ENCODE measurements at regions not wholly inside any gene's neighbourhood (a gene's known extent, or its start where the extent isn't known, plus 50 kb on each side); places are given as distances from the start of the nearest gene placed in this dataset.

DNA sequence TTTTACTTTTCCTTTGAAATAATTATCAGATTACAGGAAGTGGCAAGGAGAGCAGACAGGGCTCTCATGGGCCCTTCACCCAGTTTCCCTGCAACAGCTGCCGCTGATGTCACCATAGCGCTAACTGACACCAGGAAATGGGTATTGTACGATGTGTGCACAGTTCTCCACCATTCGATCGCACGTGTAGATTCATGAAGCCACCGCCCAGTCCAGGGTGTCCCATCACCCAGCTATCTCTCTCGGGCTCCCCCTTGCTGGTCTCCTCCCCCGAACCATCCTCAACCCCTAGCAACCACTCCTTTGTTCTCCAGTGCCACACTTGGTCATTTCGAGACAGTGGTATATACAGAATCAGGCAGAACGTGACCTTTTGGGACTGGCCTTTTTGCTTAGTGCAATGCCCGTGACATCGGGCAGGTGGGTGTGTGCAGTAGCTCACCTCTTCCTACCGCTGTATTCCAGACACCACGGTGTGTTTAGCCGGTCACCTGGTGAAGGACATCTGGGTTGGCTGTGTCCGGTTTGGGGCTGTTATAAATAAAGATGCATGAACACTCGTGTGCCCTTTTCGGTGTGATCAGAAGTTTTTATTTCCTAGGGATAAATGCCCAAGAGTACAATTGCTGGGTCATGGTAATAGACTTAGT is 118.4 kb downstream of the CRYAA start:
- TF ChIP-seq, protein P1, sequence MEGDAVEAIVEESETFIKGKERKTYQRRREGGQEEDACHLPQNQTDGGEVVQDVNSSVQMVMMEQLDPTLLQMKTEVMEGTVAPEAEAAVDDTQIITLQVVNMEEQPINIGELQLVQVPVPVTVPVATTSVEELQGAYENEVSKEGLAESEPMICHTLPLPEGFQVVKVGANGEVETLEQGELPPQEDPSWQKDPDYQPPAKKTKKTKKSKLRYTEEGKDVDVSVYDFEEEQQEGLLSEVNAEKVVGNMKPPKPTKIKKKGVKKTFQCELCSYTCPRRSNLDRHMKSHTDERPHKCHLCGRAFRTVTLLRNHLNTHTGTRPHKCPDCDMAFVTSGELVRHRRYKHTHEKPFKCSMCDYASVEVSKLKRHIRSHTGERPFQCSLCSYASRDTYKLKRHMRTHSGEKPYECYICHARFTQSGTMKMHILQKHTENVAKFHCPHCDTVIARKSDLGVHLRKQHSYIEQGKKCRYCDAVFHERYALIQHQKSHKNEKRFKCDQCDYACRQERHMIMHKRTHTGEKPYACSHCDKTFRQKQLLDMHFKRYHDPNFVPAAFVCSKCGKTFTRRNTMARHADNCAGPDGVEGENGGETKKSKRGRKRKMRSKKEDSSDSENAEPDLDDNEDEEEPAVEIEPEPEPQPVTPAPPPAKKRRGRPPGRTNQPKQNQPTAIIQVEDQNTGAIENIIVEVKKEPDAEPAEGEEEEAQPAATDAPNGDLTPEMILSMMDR (IDR thresholded peaks at IDR 0.05) = no peak
- TF ChIP-seq ESRRA (IDR thresholded peaks at IDR 0.05; ENCODE audit: borderline replicate concordance, low read length) = no peak
- no peak for TF ChIP-seq NFE2L2 (conservative IDR thresholded peaks at IDR 0.05; ENCODE audit: low read length)
- TF ChIP-seq HOXB13 (CRISPR knock-in tag; IDR thresholded peaks at IDR 0.05; ENCODE audit: low read depth) = no peak
- TF ChIP-seq, protein P2, sequence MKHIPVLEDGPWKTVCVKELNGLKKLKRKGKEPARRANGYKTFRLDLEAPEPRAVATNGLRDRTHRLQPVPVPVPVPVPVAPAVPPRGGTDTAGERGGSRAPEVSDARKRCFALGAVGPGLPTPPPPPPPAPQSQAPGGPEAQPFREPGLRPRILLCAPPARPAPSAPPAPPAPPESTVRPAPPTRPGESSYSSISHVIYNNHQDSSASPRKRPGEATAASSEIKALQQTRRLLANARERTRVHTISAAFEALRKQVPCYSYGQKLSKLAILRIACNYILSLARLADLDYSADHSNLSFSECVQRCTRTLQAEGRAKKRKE (CRISPR knock-in tag; IDR thresholded peaks at IDR 0.05; ENCODE audit: low read depth) = no peak
- no peak for TF ChIP-seq RARB (CRISPR knock-in tag; IDR thresholded peaks at IDR 0.05)
- no peak for TF ChIP-seq HOXA7 (CRISPR knock-in tag; IDR thresholded peaks at IDR 0.05)
